IMR-90 (cell line): ENCODE measurements at regions not wholly inside any gene's neighbourhood (a gene's known extent, or its start where the extent isn't known, plus 50 kb on each side); places are given as distances from the start of the nearest gene placed in this dataset.
"Not testable (repeated sequence)": the region's sequence is repeated elsewhere in the genome, so short reads cannot be mapped to it uniquely, and the experiment has no call there.

Experiments used
- ATAC-seq: fragments of 200-7000 bp; cut with Tn5 transposase; 2 replicates; pipeline ENCODE4 v1.9.1; 2020; ENCODE audit warnings: low read depth, mild to moderate bottlenecking, moderate library complexity
- BruUV-seq: library from RNA; stranded (reverse); fragments of 400-500 nt; replicated peaks from 2 replicates; lab custom pipeline; 2021; lab: Mats Ljungman, UMichigan
- CTCF ChIA-PET: fragments of 300-600 bp; formaldehyde crosslinking; extraction: SDS; loops from one replicate; lab custom pipeline; 2021; ENCODE audit warnings: antibody characterized with exemption; lab: Yijun Ruan, JAX
- POLR2A ChIA-PET: fragments of 300-600 bp; sonication (Branson Sonifier 250); formaldehyde crosslinking; loops from one replicate; lab custom pipeline; 2022; ENCODE audit warnings: antibody characterized with exemption; ENCODE audit not compliant: unreplicated experiment; lab: Charles Lee
- DNase-seq: peaks from one replicate; pipeline ENCODE4 v3.0.0; 2013
- H2AFZ ChIP-seq: replicated peaks from 2 replicates; pipeline ENCODE3; 2013; ENCODE audit warnings: low read length, mild to moderate bottlenecking; ENCODE audit not compliant: poor library complexity
- H2AK5ac ChIP-seq: 2 replicates; pipeline ENCODE4 v1.6.1; 2013; ENCODE audit warnings: low read depth, low read length, inconsistent platforms
- H2AK9ac ChIP-seq: replicated peaks from 2 replicates; pipeline ENCODE3; 2013; ENCODE audit warnings: mild to moderate bottlenecking, low read depth, low read length, moderate library complexity; ENCODE audit not compliant: poor library complexity
- H2BK120ac ChIP-seq: 2 replicates; pipeline ENCODE4 v1.6.1; 2013; ENCODE audit warnings: low read depth, low read length, inconsistent platforms
- H2BK15ac ChIP-seq: 3 replicates; pipeline ENCODE4 v1.6.1; 2013; ENCODE audit warnings: low read depth, low read length, inconsistent platforms
- H2BK20ac ChIP-seq: 2 replicates; pipeline ENCODE4 v1.6.1; 2013; ENCODE audit warnings: low read depth, mild to moderate bottlenecking, inconsistent platforms, low read length, moderate library complexity
- H2BK5ac ChIP-seq: 2 replicates; pipeline ENCODE4 v1.6.1; 2013; ENCODE audit warnings: mild to moderate bottlenecking, low read depth, low read length, inconsistent platforms; ENCODE audit not compliant: poor library complexity, severe bottlenecking
- H3K14ac ChIP-seq: replicated peaks from 2 replicates; pipeline ENCODE4 v1.6.1; 2013; ENCODE audit warnings: low read depth, low read length, inconsistent platforms
- H3K18ac ChIP-seq: 2 replicates; pipeline ENCODE4 v1.6.1; 2013; ENCODE audit warnings: low read depth, low read length, control low read depth
- H3K23ac ChIP-seq: 2 replicates; pipeline ENCODE4 v1.6.1; 2013; ENCODE audit warnings: low read depth, low read length, inconsistent platforms
- H3K27ac ChIP-seq: 2 replicates; pipeline ENCODE4 v1.5.1; 2013; ENCODE audit warnings: mild to moderate bottlenecking, control low read depth, low read length; ENCODE audit not compliant: insufficient read depth
- H3K27me3 ChIP-seq: 2 replicates; pipeline ENCODE4 v1.6.1; 2013; ENCODE audit warnings: low read length; ENCODE audit not compliant: control insufficient read depth, insufficient read depth
- H3K36me3 ChIP-seq: 2 replicates; pipeline ENCODE4 v1.6.1; 2013; ENCODE audit warnings: low read length, mixed read lengths; ENCODE audit not compliant: control insufficient read depth, insufficient read depth
- H3K4ac ChIP-seq: 2 replicates; pipeline ENCODE4 v1.6.1; 2013; ENCODE audit warnings: low read depth, low read length, inconsistent platforms
- H3K4me1 ChIP-seq: 2 replicates; pipeline ENCODE4 v1.6.1; 2013; ENCODE audit warnings: low read length, mixed read lengths; ENCODE audit not compliant: control insufficient read depth, insufficient read depth
- H3K4me2 ChIP-seq: 2 replicates; pipeline ENCODE4 v1.6.1; 2013; ENCODE audit warnings: low read depth, mild to moderate bottlenecking, control low read depth, low read length, moderate library complexity
- H3K4me3 ChIP-seq: 2 replicates; pipeline ENCODE4 v1.5.1; 2013; ENCODE audit warnings: low read depth, mild to moderate bottlenecking, control low read depth, low read length, moderate library complexity; ENCODE audit not compliant: insufficient read depth
- H3K56ac ChIP-seq: 2 replicates; pipeline ENCODE4 v1.6.1; 2013; ENCODE audit warnings: low read length, inconsistent platforms; ENCODE audit not compliant: insufficient read depth; ENCODE audit errors: extremely low read depth
- H3K79me1 ChIP-seq, 2 experiments: 2 replicates each; pipeline ENCODE4 v1.6.1; 2013; ENCODE audit warnings: low read length in 2 of 2, inconsistent platforms in 1 of 2, low read depth in 1 of 2
- H3K9ac ChIP-seq: 2 replicates; pipeline ENCODE4 v1.6.1; 2013; ENCODE audit warnings: low read depth, low read length, control low read depth
- H3K9me1 ChIP-seq: 2 replicates; pipeline ENCODE4 v1.6.1; 2013; ENCODE audit warnings: low read length, inconsistent platforms; ENCODE audit not compliant: insufficient read depth
- H3K9me3 ChIP-seq: 2 replicates; pipeline ENCODE4 v1.6.1; 2013; ENCODE audit warnings: low read length; ENCODE audit not compliant: control insufficient read depth, insufficient read depth
- H4K20me1 ChIP-seq: 2 replicates; pipeline ENCODE4 v1.6.1; 2013; ENCODE audit warnings: low read length, inconsistent platforms; ENCODE audit not compliant: insufficient read depth
- H4K5ac ChIP-seq: 2 replicates; pipeline ENCODE4 v1.6.1; 2013; ENCODE audit warnings: mild to moderate bottlenecking, low read depth, low read length, control low read depth
- H4K8ac ChIP-seq, 2 experiments: 2 replicates each; pipeline ENCODE4 v1.6.1; 2013; ENCODE audit warnings: low read depth in 2 of 2, low read length in 2 of 2, control low read depth in 1 of 2, inconsistent platforms in 1 of 2
- H4K91ac ChIP-seq: 2 replicates; pipeline ENCODE4 v1.6.1; 2013; ENCODE audit warnings: low read depth, low read length, inconsistent platforms; ENCODE audit not compliant: insufficient read depth
- CEBPB ChIP-seq: IDR thresholded peaks from 2 replicates; pipeline ENCODE4 v1.6.1; 2012; ENCODE audit warnings: low read depth, low read length, improper control_type of control experiment
- MXI1 ChIP-seq: IDR thresholded peaks from 2 replicates; pipeline ENCODE4 v1.6.1; 2012; ENCODE audit warnings: low read depth, mild to moderate bottlenecking, low read length, moderate library complexity, borderline replicate concordance
- NFE2L2 ChIP-seq: fragments of 150-350 bp; IDR thresholded peaks from 2 replicates; pipeline ENCODE4 v1.6.1; 2016; ENCODE audit warnings: low read depth, mild to moderate bottlenecking, low read length
- RAD21 ChIP-seq: IDR thresholded peaks from 2 replicates; pipeline ENCODE4 v1.6.1; 2012; ENCODE audit warnings: low read length, improper control_type of control experiment
- RCOR1 ChIP-seq: IDR thresholded peaks from 2 replicates; pipeline ENCODE4 v1.6.1; 2012; ENCODE audit warnings: mild to moderate bottlenecking, low read length, improper control_type of control experiment; ENCODE audit not compliant: insufficient replicate concordance
- WGBS, 2 experiments: methylation state at CpG; one replicate each; pipeline versions ENCODE4 v1.1.5 to v1.1.7; 2013; ENCODE audit warnings: missing lambda C conversion rate in 2 of 2; ENCODE audit not compliant: insufficient read length in 1 of 2; ENCODE audit errors: extremely low coverage in 2 of 2; 5-methylcytosine and 5-hydroxymethylcytosine counted together
- dilution Hi-C: fragments of 300-500 bp; cut with HindIII; formaldehyde crosslinking; loops from one replicate; pipeline ENCODE4 v1.14.3; 2018; ENCODE audit warnings: low sequenced_read_pairs; ENCODE audit not compliant: unreplicated experiment
- in situ Hi-C: fragments of 300-500 bp; cut with MboI; formaldehyde crosslinking; loops from 3 replicates; pipeline ENCODE4 v1.14.3; 2019; ENCODE audit warnings: low sequenced_read_pairs, inconsistent platforms, mixed read lengths
- intact Hi-C: fragments of 100-400 bp; cut with micrococcal nuclease; formaldehyde crosslinking; loops from 2 replicates; pipeline ENCODE4 v1.10.0; 2022

GRCh38 chr2:238528953-238529781 is 102.4 kb downstream of the ASB1 start:
- Histone ChIP-seq H4K91ac (peak overlapping the region; percentile 33), H3K27ac (no peak overlapping the region), H3K4me2 (no peak overlapping the region), H3K4ac (no peak overlapping the region), H3K9me1 (no peaks in the 10 kb centered on the region), H3K14ac (no peak overlapping the region), H4K5ac (no peak overlapping the region), H3K9me3 (peaks cover 3% of the 10 kb centered on the region; the same call in 1 of the 2 replicates), H3K56ac (no peak overlapping the region), H2AK5ac (no peak overlapping the region; the same call in 1 of the 2 replicates), H2BK120ac (no peak overlapping the region), H2BK5ac (no peak overlapping the region), H4K8ac (no peak overlapping the region), H2AFZ (no peak overlapping the region), H3K79me1 (no peaks in the 10 kb centered on the region), H4K20me1 (no peaks in the 10 kb centered on the region; the same call in 1 of the 2 replicates), H2BK15ac (no peak overlapping the region), H3K4me3 (no peak overlapping the region), H3K9ac (no peak overlapping the region), H3K23ac (no peak overlapping the region), H2AK9ac (no peak overlapping the region), H3K18ac (no peak overlapping the region), H3K4me1 (no peaks in the 10 kb centered on the region; the same call in 1 of the 2 replicates), H3K27me3 (peaks cover 2% of the 10 kb centered on the region; the same call in 1 of the 2 replicates), H3K36me3 (no peaks in the 10 kb centered on the region), H2BK20ac (no peak overlapping the region)
- POLR2A ChIA-PET = no interaction called here
- intact Hi-C loops = loop anchor here (2.0 to 10.0 kb wide), 2 partner anchors 156 to 158 kb away; no protein-coding TSS in a partner anchor
- DNase-seq = peak; percentile 82
- in situ Hi-C loops = no loop called here
- peak; percentile 95 for ATAC-seq
- BruUV-seq = no TSS peak
- WGBS, 2 experiments = no CpG with 5 or more reads among the region's 10 CpGs
- CTCF ChIA-PET = interaction anchor here (1.0 to 1.2 kb wide), 3 partner anchors 16 to 199 kb away, joined by 3 to 5 read pairs (median 3); no protein-coding TSS in a partner anchor
- TF ChIP-seq CEBPB = no peak
- TF ChIP-seq MXI1 = no peak
- TF ChIP-seq NFE2L2 = no peak
- 0 out of 2 replicates have a peak, but pooled peaks have one; percentile 30 for TF ChIP-seq RAD21
- TF ChIP-seq RCOR1 = no peak
- dilution Hi-C loops = no loop called here

GRCh38 chr2:238531017-238531645 is 104.4 kb downstream of the ASB1 start:
- H3K56ac ChIP-seq, intact Hi-C loops, H3K14ac ChIP-seq, H4K5ac ChIP-seq, CTCF ChIA-PET, in situ Hi-C loops, H2AK9ac ChIP-seq, H2AFZ ChIP-seq, H3K36me3 ChIP-seq, H4K8ac ChIP-seq, H3K9ac ChIP-seq, H3K79me1 ChIP-seq, H3K9me1 ChIP-seq, H2BK20ac ChIP-seq, H3K18ac ChIP-seq, H3K27me3 ChIP-seq, H3K4me1 ChIP-seq, H4K20me1 ChIP-seq, BruUV-seq, H3K27ac ChIP-seq, H3K4me3 ChIP-seq, H3K4ac ChIP-seq, DNase-seq, H2BK5ac ChIP-seq, H2BK15ac ChIP-seq, dilution Hi-C loops, H2AK5ac ChIP-seq, H3K9me3 ChIP-seq, H2BK120ac ChIP-seq, H4K91ac ChIP-seq, POLR2A ChIA-PET, ATAC-seq, H3K4me2 ChIP-seq, H3K23ac ChIP-seq: not testable (repeated sequence)
- 40% methylated on average over 2 of the region's 4 CpGs; no CpG with 5 or more reads in 1 of the 2 experiments for WGBS, 2 experiments
